ENCODE measurements at regions not wholly inside any gene's neighbourhood (a gene's known extent, or its start where the extent isn't known, plus 50 kb on each side); places are given as distances from the start of the nearest gene placed in this dataset.
"Not testable (repeated sequence)": the region's sequence is repeated elsewhere in the genome, so short reads cannot be mapped to it uniquely, and the experiment has no call there.

DNA sequence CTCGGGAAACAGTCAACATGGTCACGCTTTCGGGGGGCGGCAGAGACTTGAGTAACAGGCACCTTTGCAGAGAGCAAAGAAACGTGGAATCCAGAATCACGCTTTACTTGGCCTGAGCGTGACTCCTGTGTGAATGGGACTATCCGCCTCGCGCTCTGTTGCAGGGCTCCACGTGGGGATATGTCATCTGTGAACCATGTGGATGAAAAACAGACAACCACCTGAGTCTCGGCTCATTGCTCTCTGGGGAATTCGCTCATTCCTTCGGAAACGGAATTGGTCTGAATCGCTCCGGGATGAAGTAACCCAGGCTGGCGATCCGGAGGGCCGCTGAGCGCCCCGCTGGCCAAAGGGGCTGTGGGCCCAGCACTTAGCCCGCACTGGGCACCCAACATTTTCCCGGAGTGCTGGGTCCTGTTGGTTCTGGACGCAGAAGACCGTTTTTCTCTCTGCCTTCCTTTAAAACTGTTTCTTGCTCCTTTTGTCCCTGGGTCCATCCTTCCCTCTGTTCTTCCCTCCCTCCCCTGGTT, 1848.2 kb upstream of the DEFB115 start:
- not testable (repeated sequence) for DNase-seq
- H3K36me3 Mint-ChIP-seq (ENCODE audit: insufficient read depth in 1 of 3, low read depth in 3 of 3), result peaks cover 34 to 51% (median 43%) of the 10 kb centered on the region in 3 experiments

More for the DNA sequence above, 1848.2 kb upstream of the DEFB115 start:
- H3K14ac ChIP-seq (ENCODE audit: insufficient read depth, low read length); H3K9ac ChIP-seq (ENCODE audit: extremely low read depth, insufficient read length, low read length); H3K4me1 ChIP-seq (ENCODE audit: insufficient read depth, low read length); H3K23me2 ChIP-seq (ENCODE audit: insufficient read length, low read depth, low read length, poor library complexity, severe bottlenecking); H2BK15ac ChIP-seq (ENCODE audit: low read depth, low read length); H3K4ac ChIP-seq (ENCODE audit: low read depth, low read length); H3K23ac ChIP-seq (ENCODE audit: insufficient read length, low read depth, low read length); H3K79me1 ChIP-seq (ENCODE audit: insufficient read depth, low read depth, low read length, poor library complexity, severe bottlenecking); H4K8ac ChIP-seq (replicated peaks; ENCODE audit: insufficient read length, low read depth, low read length); H4K91ac ChIP-seq (ENCODE audit: insufficient read length, low read depth, low read length); H4K20me1 ChIP-seq (ENCODE audit: control insufficient read depth, insufficient read depth, insufficient read length); H3K27ac ChIP-seq (ENCODE audit: insufficient read length, low read depth, low read length); H3K4me1 Mint-ChIP-seq; H2BK12ac ChIP-seq (ENCODE audit: insufficient read length, low read depth, low read length); H3K4me2 ChIP-seq (ENCODE audit: insufficient read depth, insufficient read length, low read length); H2BK5ac ChIP-seq (ENCODE audit: insufficient read length, low read length); H3K56ac ChIP-seq (ENCODE audit: insufficient read length, low read depth, low read length); H4K5ac ChIP-seq (ENCODE audit: insufficient read length, low read depth, low read length); H3K18ac ChIP-seq (ENCODE audit: insufficient read length, low read depth, low read length); H3K4me3 Mint-ChIP-seq; H3K79me2 ChIP-seq (ENCODE audit: insufficient read depth, low read length); H3T11ph ChIP-seq (ENCODE audit: low read length); H2AFZ ChIP-seq (ENCODE audit: low read length); H2BK120ac ChIP-seq (ENCODE audit: low read depth, low read length, poor library complexity, severe bottlenecking); H3K27ac Mint-ChIP-seq; H3K27me3 ChIP-seq (ENCODE audit: insufficient read depth, low read length); H2AK5ac ChIP-seq (ENCODE audit: insufficient read length, low read length); H2BK20ac ChIP-seq (ENCODE audit: low read depth, low read length, poor library complexity, severe bottlenecking): not testable (repeated sequence)
- no CpG with 5 or more reads among the region's 26 CpGs for WGBS (ENCODE audit: extremely low coverage, insufficient read length, low lambda C conversion rate)
- H3K9me3 ChIP-seq (ENCODE audit: control insufficient read depth, low read depth, low read length), result peaks cover 60% of the 10 kb centered on the region
- peaks cover 80 to 87% of the 10 kb centered on the region in 2 experiments for H3K9me3 Mint-ChIP-seq
- peaks cover 12% of the 10 kb centered on the region for H3K27me3 Mint-ChIP-seq (ENCODE audit: low read depth)

All from H9 (cell line).